NB4 (cell line): ENCODE measurements at regions not wholly inside any gene's neighbourhood (a gene's known extent, or its start where the extent isn't known, plus 50 kb on each side); places are given as distances from the start of the nearest gene placed in this dataset.

Experiments used
- CTCF ChIP-seq: IDR thresholded peaks from one replicate; pipeline ENCODE4 v1.5.1; 2012; ENCODE audit warnings: low read depth, low read length
- MYC ChIP-seq: IDR thresholded peaks from 2 replicates; pipeline ENCODE4 v1.6.1; 2011; ENCODE audit warnings: low read depth, low read length
- POLR2A ChIP-seq: IDR thresholded peaks from 2 replicates; pipeline ENCODE4 v1.6.1; 2011; ENCODE audit warnings: mild to moderate bottlenecking; ENCODE audit not compliant: insufficient read length; ENCODE audit errors: extremely low read depth

GRCh38 chr14:54282849-54283248 is 114.0 kb upstream of the CDKN3 start:
- TF ChIP-seq CTCF (no peak), POLR2A (no peak), MYC (no peak)
